K562 (cell line): ENCODE measurements at regions not wholly inside any gene's neighbourhood (a gene's known extent, or its start where the extent isn't known, plus 50 kb on each side); places are given as distances from the start of the nearest gene placed in this dataset.

Source experiments
- ATAC-seq: fragments of 200-7000 bp; cut with Tn5 transposase; 3 replicates; pipeline ENCODE4 v1.9.1; 2020; ENCODE audit warnings: moderate library complexity
- BruUV-seq: library from RNA; stranded (reverse); fragments of 400-500 nt; replicated peaks from 2 replicates; lab custom pipeline; 2021; lab: Mats Ljungman, UMichigan
- CTCF ChIA-PET: fragments of 300-600 bp; formaldehyde crosslinking; extraction: SDS; loops from one replicate; lab custom pipeline; 2021; ENCODE audit warnings: low intra/inter-chr PET ratio; lab: Yijun Ruan, JAX
- POLR2A ChIA-PET: fragments of 300-600, 350-650 bp; sonication (Branson Sonifier 250); formaldehyde crosslinking; extraction: SDS; loops from one replicate; lab custom pipeline; 2021; ENCODE audit warnings: antibody characterized with exemption, inconsistent platforms; lab: Yijun Ruan, JAX
- DNase-seq, 4 experiments: peaks; one replicate each; pipeline versions ENCODE4 v3.0.0 to v3.0.0-alpha.2; 2011 to 2018; ENCODE audit warnings: low spot score in 3 of 4, mixed read lengths in 3 of 4; ENCODE audit errors: extremely low read depth in 1 of 4
- FAIRE-seq: peaks from 2 replicates; lab custom pipeline; 2011; peaks lifted over from hg19 to GRCh38; lab: Jason Lieb, UNC
- H2AFZ ChIP-seq: 2 replicates; pipeline ENCODE4 v1.6.0; 2011; ENCODE audit warnings: low read depth, low read length, control low read depth, inconsistent platforms
- H3K27ac ChIP-seq: fragments of 200-600 bp; 3 replicates; pipeline ENCODE4 v1.8.0; 2011; ENCODE audit warnings: low read depth, mild to moderate bottlenecking, control low read depth, inconsistent platforms, low read length, moderate library complexity, mixed read lengths; ENCODE audit errors: extremely low read depth
- H3K27me3 ChIP-seq, 2 experiments: fragments of 300-600 bp in 1 of 2; 2 replicates in 1 of 2; 3 replicates in 1 of 2; pipeline versions ENCODE4 v1.6.0 to v1.8.0; 2011; ENCODE audit warnings: inconsistent platforms in 2 of 2, low read length in 2 of 2, mild to moderate bottlenecking in 1 of 2, mixed read lengths in 1 of 2, moderate library complexity in 1 of 2; ENCODE audit not compliant: control insufficient read depth in 2 of 2, insufficient read depth in 2 of 2
- H3K36me3 ChIP-seq: fragments of 300-600 bp; 3 replicates; pipeline ENCODE4 v1.8.0; 2011; ENCODE audit warnings: mild to moderate bottlenecking, low read length, inconsistent platforms; ENCODE audit not compliant: control insufficient read depth, insufficient read depth
- H3K4me1 ChIP-seq, 2 experiments: fragments of 200-600 bp in 1 of 2; replicated peaks in 1 of 2; 2 replicates in 1 of 2; 3 replicates in 1 of 2; pipeline versions ENCODE4 v1.5.1 to v1.8.0; 2011; ENCODE audit warnings: inconsistent platforms in 2 of 2, low read length in 2 of 2, mild to moderate bottlenecking in 1 of 2, mixed read lengths in 1 of 2, moderate library complexity in 1 of 2; ENCODE audit not compliant: control insufficient read depth in 2 of 2, insufficient read depth in 2 of 2
- H3K4me2 ChIP-seq: 2 replicates; pipeline ENCODE4 v1.6.1; 2011; ENCODE audit warnings: low read length, control low read depth, inconsistent platforms, mixed read lengths; ENCODE audit not compliant: insufficient read depth
- H3K4me3 ChIP-seq: fragments of 200-600 bp; sonication (generic), shearing (Covaris generic); 2 replicates; pipeline ENCODE4 v1.5.1; 2016; ENCODE audit warnings: control low read depth, inconsistent platforms
- H3K79me2 ChIP-seq: fragments of 200-600 bp; 3 replicates; pipeline ENCODE4 v1.8.0; 2011; ENCODE audit warnings: low read length, inconsistent platforms; ENCODE audit not compliant: control insufficient read depth, insufficient read depth
- H3K9ac ChIP-seq, 2 experiments: 2 replicates each; pipeline versions ENCODE4 v1.6.0 to v1.6.1; 2011; ENCODE audit warnings: low read depth in 2 of 2, low read length in 2 of 2, control low read depth in 1 of 2, inconsistent platforms in 1 of 2, mild to moderate bottlenecking in 1 of 2, mixed read lengths in 1 of 2; ENCODE audit not compliant: insufficient read depth in 1 of 2
- H3K9me1 ChIP-seq: one replicate; pipeline ENCODE4 v1.6.0; 2011; ENCODE audit warnings: inconsistent platforms, mild to moderate bottlenecking, low read length, moderate library complexity; ENCODE audit not compliant: control insufficient read depth, insufficient read depth
- H3K9me3 ChIP-seq: replicated peaks from 2 replicates; pipeline ENCODE4 v1.5.1; 2011; ENCODE audit warnings: low read depth, low read length, inconsistent platforms; ENCODE audit not compliant: control insufficient read depth, insufficient read depth
- H4K20me1 ChIP-seq: replicated peaks from 2 replicates; pipeline ENCODE4 v1.6.1; 2011; ENCODE audit warnings: low read length, inconsistent platforms, mixed read lengths; ENCODE audit not compliant: control insufficient read depth, insufficient read depth
- EZH2 ChIP-seq: IDR thresholded peaks from 2 replicates; pipeline ENCODE4 v1.6.1; 2012; ENCODE audit warnings: low read depth, mild to moderate bottlenecking, inconsistent platforms, low read length, borderline replicate concordance
- HDAC1 ChIP-seq, 2 experiments: fragments of 450-650 bp; IDR thresholded peaks; 2 replicates each; pipeline ENCODE4 v1.6.1; 2016 to 2017; ENCODE audit warnings: inconsistent platforms in 1 of 2, mild to moderate bottlenecking in 1 of 2, moderate library complexity in 1 of 2
- HNRNPK ChIP-seq: fragments of 200-400 bp; formaldehyde crosslinking; IDR thresholded peaks from one replicate; pipeline ENCODE4 v1.6.1; 2018; ENCODE audit warnings: mild to moderate bottlenecking, low read depth, low read length; ENCODE audit not compliant: poor library complexity, severe bottlenecking
- PRMT5 ChIP-seq: sonication (generic); formaldehyde crosslinking; IDR thresholded peaks from 2 replicates; pipeline ENCODE4 v1.5.0; 2020; ENCODE audit warnings: missing genetic modification reagents
- SMAD1 ChIP-seq: fragments of 150-350 bp; IDR thresholded peaks from 2 replicates; pipeline ENCODE4 v1.6.1; 2014; ENCODE audit warnings: low read length, low read depth; ENCODE audit not compliant: partially characterized antibody
- ZBTB26 ChIP-seq: fragments of 450-650 bp; formaldehyde crosslinking; IDR thresholded peaks from 2 replicates; pipeline ENCODE4 v1.4.0; 2022; ENCODE audit warnings: missing genetic modification characterization
- ZBTB34 ChIP-seq: fragments of 250-450 bp; sonication (Bioruptor Pico); IDR thresholded peaks from 2 replicates; pipeline ENCODE4 v1.8.0; 2021; ENCODE audit warnings: mild to moderate bottlenecking, moderate library complexity
- ZFP36 ChIP-seq: fragments of 150-350 bp; IDR thresholded peaks from 2 replicates; pipeline ENCODE4 v1.6.1; 2018; ENCODE audit warnings: low read length, low read depth; ENCODE audit not compliant: partially characterized antibody
- ZNF695 ChIP-seq: fragments of 450-650 bp; formaldehyde crosslinking; IDR thresholded peaks from 2 replicates; pipeline ENCODE4 v1.4.0; 2020; ENCODE audit warnings: mild to moderate bottlenecking, moderate library complexity
- WGBS: fragments of 100-300 bp; shearing (Covaris generic); methylation state at CpG from one replicate; pipeline ENCODE4 v1.1.6; 2016; ENCODE audit warnings: low coverage, mixed read lengths; ENCODE audit not compliant: insufficient coverage; ENCODE audit errors: missing lambda C conversion rate; 5-methylcytosine and 5-hydroxymethylcytosine counted together
- in situ Hi-C: fragments of 300-500 bp; cut with MboI; formaldehyde crosslinking; loops from 4 replicates; pipeline ENCODE4 v1.15.0; 2018; ENCODE audit warnings: inconsistent platforms, mixed read lengths
- intact Hi-C: fragments of 100-400 bp; cut with micrococcal nuclease; formaldehyde crosslinking; loops from 2 replicates; pipeline ENCODE4 v1.14.2; 2022
- TF ChIP-seq, protein P1 (sequence below): fragments of 450-650 bp; formaldehyde crosslinking; IDR thresholded peaks from 2 replicates; pipeline ENCODE4 v1.4.0; 2020; ENCODE audit warnings: mild to moderate bottlenecking, moderate library complexity

DNA sequence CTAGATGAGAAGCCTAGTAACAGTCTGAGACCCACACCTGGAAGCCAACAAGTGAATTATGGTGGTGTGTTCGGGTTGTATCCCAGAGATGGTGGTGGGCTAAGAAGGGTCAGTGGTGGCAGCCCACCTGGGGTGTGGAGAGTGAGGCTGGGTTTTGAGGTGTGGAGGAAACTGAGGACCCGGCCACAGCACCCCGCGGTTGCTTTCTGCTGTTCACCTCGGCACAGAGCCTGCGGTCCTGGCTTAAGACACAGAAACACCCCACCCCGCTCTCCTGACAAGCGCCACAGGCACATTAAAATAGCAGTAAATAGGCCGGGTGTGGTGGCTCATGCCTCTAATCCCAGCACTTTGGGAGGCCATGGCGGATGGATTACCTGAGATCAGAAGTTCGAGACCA, 395.1 kb downstream of the GLRX3 start:
- Histone ChIP-seq H3K4me1 (no peaks in the 10 kb centered on the region), H3K4me3 (no peak overlapping the region), H2AFZ (no peak overlapping the region), H3K4me2 (no peak overlapping the region), H3K79me2 (no peaks in the 10 kb centered on the region), H3K9me1 (no peaks in the 10 kb centered on the region), H3K27me3 (no peaks in the 10 kb centered on the region; a peak in 1 of 5 replicates), H3K36me3 (no peaks in the 10 kb centered on the region), H3K9me3 (no peaks in the 10 kb centered on the region), H3K9ac (no peak overlapping the region), H3K27ac (no peak overlapping the region), H4K20me1 (no peaks in the 10 kb centered on the region)
- in situ Hi-C loops (no loop called here), intact Hi-C loops (no loop called here)
- no peak for DNase-seq
- no TSS peak for BruUV-seq
- POLR2A ChIA-PET: no interaction called here
- no peak for FAIRE-seq
- ATAC-seq: no peak
- WGBS: 0% methylated on average over 3 of the region's 11 CpGs
- no peak for TF ChIP-seq PRMT5 (CRISPR knock-in tag)
- no peak for TF ChIP-seq ZBTB34 (CRISPR knock-in tag)
- no peak for TF ChIP-seq SMAD1
- no peak for TF ChIP-seq ZNF695
- no peak for TF ChIP-seq EZH2
- TF ChIP-seq, protein P1, sequence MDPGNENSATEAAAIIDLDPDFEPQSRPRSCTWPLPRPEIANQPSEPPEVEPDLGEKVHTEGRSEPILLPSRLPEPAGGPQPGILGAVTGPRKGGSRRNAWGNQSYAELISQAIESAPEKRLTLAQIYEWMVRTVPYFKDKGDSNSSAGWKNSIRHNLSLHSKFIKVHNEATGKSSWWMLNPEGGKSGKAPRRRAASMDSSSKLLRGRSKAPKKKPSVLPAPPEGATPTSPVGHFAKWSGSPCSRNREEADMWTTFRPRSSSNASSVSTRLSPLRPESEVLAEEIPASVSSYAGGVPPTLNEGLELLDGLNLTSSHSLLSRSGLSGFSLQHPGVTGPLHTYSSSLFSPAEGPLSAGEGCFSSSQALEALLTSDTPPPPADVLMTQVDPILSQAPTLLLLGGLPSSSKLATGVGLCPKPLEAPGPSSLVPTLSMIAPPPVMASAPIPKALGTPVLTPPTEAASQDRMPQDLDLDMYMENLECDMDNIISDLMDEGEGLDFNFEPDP (CRISPR knock-in tag): no peak
- no peak for TF ChIP-seq ZFP36
- TF ChIP-seq ZBTB26: no peak
- no peak for TF ChIP-seq HNRNPK
- TF ChIP-seq HDAC1 (IDR thresholded peaks at IDR 0.05): no peak
- CTCF ChIA-PET: no interaction called here
